SU-DHL-6 (cell line): ENCODE measurements at regions not wholly inside any gene's neighbourhood (a gene's known extent, or its start where the extent isn't known, plus 50 kb on each side); places are given as distances from the start of the nearest gene placed in this dataset.

Source experiments
- EZH2phosphoT487 ChIP-seq: fragments of 200-600 bp; sonication (generic), shearing (Covaris generic); conservative IDR thresholded peaks from 2 replicates; pipeline ENCODE4 v1.6.1; 2018; ENCODE audit warnings: mild to moderate bottlenecking, antibody characterized with exemption, low read length, moderate library complexity, mixed read lengths
- TF ChIP-seq, protein P1 (sequence below): fragments of 200-600 bp; sonication (generic); IDR thresholded peaks from one replicate; pipeline ENCODE4 v1.5.1; 2017; ENCODE audit warnings: antibody characterized with exemption, mild to moderate bottlenecking, low read length, moderate library complexity; ENCODE audit not compliant: insufficient read depth, poor library complexity, severe bottlenecking

DNA sequence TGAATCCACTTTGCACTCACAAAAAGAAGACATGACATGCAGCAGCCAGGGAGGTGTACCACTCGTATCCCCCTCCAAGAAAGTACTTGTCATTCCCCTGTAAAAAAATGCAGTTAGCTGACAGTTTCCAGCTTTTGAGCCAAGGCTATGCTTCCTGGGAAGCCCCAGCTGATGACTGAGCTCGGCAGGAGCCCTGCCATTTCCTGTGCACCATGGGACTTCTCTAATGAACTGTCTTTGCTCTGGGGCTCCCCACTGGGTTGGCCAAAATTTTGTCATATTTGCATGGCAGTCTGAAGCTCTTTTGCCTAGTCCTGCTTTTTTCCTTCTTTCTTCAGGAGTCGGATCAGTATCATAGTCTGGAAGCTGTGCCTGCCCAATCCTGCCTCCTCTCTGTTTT, 104.5 kb upstream of the MAOA start:
- TF ChIP-seq, protein P1, sequence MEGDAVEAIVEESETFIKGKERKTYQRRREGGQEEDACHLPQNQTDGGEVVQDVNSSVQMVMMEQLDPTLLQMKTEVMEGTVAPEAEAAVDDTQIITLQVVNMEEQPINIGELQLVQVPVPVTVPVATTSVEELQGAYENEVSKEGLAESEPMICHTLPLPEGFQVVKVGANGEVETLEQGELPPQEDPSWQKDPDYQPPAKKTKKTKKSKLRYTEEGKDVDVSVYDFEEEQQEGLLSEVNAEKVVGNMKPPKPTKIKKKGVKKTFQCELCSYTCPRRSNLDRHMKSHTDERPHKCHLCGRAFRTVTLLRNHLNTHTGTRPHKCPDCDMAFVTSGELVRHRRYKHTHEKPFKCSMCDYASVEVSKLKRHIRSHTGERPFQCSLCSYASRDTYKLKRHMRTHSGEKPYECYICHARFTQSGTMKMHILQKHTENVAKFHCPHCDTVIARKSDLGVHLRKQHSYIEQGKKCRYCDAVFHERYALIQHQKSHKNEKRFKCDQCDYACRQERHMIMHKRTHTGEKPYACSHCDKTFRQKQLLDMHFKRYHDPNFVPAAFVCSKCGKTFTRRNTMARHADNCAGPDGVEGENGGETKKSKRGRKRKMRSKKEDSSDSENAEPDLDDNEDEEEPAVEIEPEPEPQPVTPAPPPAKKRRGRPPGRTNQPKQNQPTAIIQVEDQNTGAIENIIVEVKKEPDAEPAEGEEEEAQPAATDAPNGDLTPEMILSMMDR, result no peak
- no peak for TF ChIP-seq EZH2phosphoT487
